Gastrocnemius medialis (tissue), 4 donors: ENCODE measurements at regions not wholly inside any gene's neighbourhood (a gene's known extent, or its start where the extent isn't known, plus 50 kb on each side); places are given as distances from the start of the nearest gene placed in this dataset.

Experiments
- ATAC-seq, 2 donors: fragments of 150-250 bp; one replicate each; pipeline ENCODE4 v1.9.1; 2016
- DNase-seq, 2 donors: peaks; one replicate each; pipeline ENCODE4 v3.0.0-alpha.2; 2019
- H3K27ac ChIP-seq, 4 donors: fragments of 200-600 bp; sonication (generic); 1 replicate in 1 of 4; 2 replicates in 3 of 4; pipeline ENCODE4 v1.5.1; 2016 to 2018; ENCODE audit warnings: mild to moderate bottlenecking in 2 of 4, moderate library complexity in 1 of 4
- H3K27me3 ChIP-seq, 3 donors: fragments of 200-600 bp; sonication (generic) in 2 of 3; 1 replicate in 1 of 3; 2 replicates in 2 of 3; pipeline versions ENCODE4 v1.5.1 to v1.6.0; 2016 to 2019; ENCODE audit warnings: mild to moderate bottlenecking in 1 of 3, moderate library complexity in 1 of 3
- H3K36me3 ChIP-seq, 2 donors: fragments of 200-600 bp; sonication (generic) in 1 of 2; one replicate each; pipeline ENCODE4 v1.5.1; 2017 to 2018
- H3K4me1 ChIP-seq, 2 donors: fragments of 200-600 bp; sonication (generic) in 1 of 2; one replicate each; pipeline ENCODE4 v1.5.1; 2016 to 2017; ENCODE audit warnings: mild to moderate bottlenecking in 2 of 2
- H3K4me3 ChIP-seq, 4 donors: fragments of 200-600 bp; sonication (generic) in 3 of 4; 1 replicate in 1 of 4; 2 replicates in 3 of 4; pipeline ENCODE4 v1.5.1; 2016 to 2019; ENCODE audit warnings: mild to moderate bottlenecking in 2 of 4
- H3K9me3 ChIP-seq, 3 donors: fragments of 200-600 bp; sonication (generic) in 2 of 3; 1 replicate in 1 of 3; 2 replicates in 2 of 3; pipeline ENCODE4 v1.5.1; 2016 to 2019
- POLR2A ChIP-seq, 2 donors: fragments of 450-650 bp; IDR thresholded peaks; one replicate each; pipeline ENCODE4 v1.6.1; 2017; ENCODE audit warnings: antibody characterized with exemption in 2 of 2, mild to moderate bottlenecking in 2 of 2, moderate library complexity in 2 of 2
- in situ Hi-C, 4 donors: fragments of 200-750 bp; cut with MboI; loops; one replicate each; pipeline versions ENCODE4 v1.15.0 to v1.8.0; 2017; ENCODE audit warnings: low sequenced_read_pairs in 4 of 4
- intact Hi-C: fragments of 100-400 bp; cut with DNase I; formaldehyde crosslinking; loops from one replicate; pipeline ENCODE4 v1.15.1; 2023; ENCODE audit warnings: low total_unique reads
- TF ChIP-seq, protein P1 (sequence below), 5 experiments: fragments of 450-650 bp in 3 of 5; fragments of 200-600 bp in 2 of 5; sonication (generic) in 2 of 5; IDR thresholded peaks in 4 of 5; conservative IDR thresholded peaks in 1 of 5; 1 replicate in 4 of 5; 2 replicates in 1 of 5; pipeline ENCODE4 v1.5.1; 2016 to 2019; ENCODE audit warnings: antibody characterized with exemption in 5 of 5, mild to moderate bottlenecking in 3 of 5, moderate library complexity in 3 of 5

GRCh38 chr14:44804391-44804790, 157.4 kb downstream of the KLHL28 start:
- ATAC-seq, result no peak
- no peaks in the 10 kb centered on the region for H3K27me3 ChIP-seq
- TF ChIP-seq, protein P1, sequence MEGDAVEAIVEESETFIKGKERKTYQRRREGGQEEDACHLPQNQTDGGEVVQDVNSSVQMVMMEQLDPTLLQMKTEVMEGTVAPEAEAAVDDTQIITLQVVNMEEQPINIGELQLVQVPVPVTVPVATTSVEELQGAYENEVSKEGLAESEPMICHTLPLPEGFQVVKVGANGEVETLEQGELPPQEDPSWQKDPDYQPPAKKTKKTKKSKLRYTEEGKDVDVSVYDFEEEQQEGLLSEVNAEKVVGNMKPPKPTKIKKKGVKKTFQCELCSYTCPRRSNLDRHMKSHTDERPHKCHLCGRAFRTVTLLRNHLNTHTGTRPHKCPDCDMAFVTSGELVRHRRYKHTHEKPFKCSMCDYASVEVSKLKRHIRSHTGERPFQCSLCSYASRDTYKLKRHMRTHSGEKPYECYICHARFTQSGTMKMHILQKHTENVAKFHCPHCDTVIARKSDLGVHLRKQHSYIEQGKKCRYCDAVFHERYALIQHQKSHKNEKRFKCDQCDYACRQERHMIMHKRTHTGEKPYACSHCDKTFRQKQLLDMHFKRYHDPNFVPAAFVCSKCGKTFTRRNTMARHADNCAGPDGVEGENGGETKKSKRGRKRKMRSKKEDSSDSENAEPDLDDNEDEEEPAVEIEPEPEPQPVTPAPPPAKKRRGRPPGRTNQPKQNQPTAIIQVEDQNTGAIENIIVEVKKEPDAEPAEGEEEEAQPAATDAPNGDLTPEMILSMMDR (IDR thresholded peaks at IDR 0.05 in 4 of 5, conservative IDR thresholded peaks at IDR 0.05 in 1 of 5), result no peak
- no peak for TF ChIP-seq POLR2A (IDR thresholded peaks at IDR 0.05)

DNA sequence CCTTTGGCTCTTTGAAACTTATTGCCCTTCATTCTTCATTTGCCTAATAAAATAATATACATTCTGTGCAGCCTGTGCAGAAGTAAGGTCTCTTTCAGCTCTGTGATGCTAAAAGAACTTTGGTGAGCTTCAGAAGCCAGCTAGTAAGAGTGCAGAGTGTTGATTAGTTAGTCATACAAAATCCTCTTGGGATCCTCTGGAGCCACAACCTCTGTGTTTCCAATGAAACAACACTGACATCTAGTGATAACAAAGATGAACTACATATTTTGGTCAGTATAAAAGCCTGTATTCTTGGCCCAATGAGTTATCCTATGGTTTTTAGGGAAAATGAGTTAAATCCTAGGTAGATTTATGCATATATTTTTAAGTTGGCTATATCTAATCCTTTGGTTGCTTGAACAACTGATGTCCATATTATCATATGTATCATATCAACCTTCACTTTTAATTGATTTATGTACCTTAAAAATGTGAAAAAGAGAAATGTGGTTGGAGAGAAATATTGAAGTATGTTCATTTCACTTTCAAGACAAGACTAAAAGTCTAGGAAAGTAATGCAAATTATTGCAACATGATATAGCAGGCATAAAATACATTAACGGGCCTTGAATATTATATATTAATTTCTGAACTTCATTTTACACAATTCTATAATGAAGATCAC, 158.4 kb downstream of the KLHL28 start:
- ATAC-seq, result peak in 1 of 2 donors; percentile 56
- no peak overlapping the region for H3K27ac ChIP-seq
- H3K36me3 ChIP-seq, result no peaks in the 10 kb centered on the region
- H3K4me1 ChIP-seq, result no peaks in the 10 kb centered on the region
- TF ChIP-seq, protein P1 (IDR thresholded peaks at IDR 0.05 in 4 of 5, conservative IDR thresholded peaks at IDR 0.05 in 1 of 5), result peak in 4 of 5 experiments; percentile 45 to 70 (median 56)
- TF ChIP-seq POLR2A (IDR thresholded peaks at IDR 0.05), result no peak
- DNase-seq, result no peak
- intact Hi-C loops, result no loop called here
- H3K27me3 ChIP-seq, result no peaks in the 10 kb centered on the region
- in situ Hi-C loops, result no loop called here
- H3K9me3 ChIP-seq, result no peaks in the 10 kb centered on the region
- H3K4me3 ChIP-seq, result no peak overlapping the region

More at GRCh38 chr14:44804391-44804790, 157.4 kb downstream of the KLHL28 start:
- Histone ChIP-seq H3K27ac (no peak overlapping the region), H3K4me1 (no peaks in the 10 kb centered on the region), H3K36me3 (no peaks in the 10 kb centered on the region), H3K9me3 (no peaks in the 10 kb centered on the region), H3K4me3 (no peak overlapping the region)
- in situ Hi-C loops (no loop called here), intact Hi-C loops (no loop called here)
- no peak for DNase-seq

DNA sequence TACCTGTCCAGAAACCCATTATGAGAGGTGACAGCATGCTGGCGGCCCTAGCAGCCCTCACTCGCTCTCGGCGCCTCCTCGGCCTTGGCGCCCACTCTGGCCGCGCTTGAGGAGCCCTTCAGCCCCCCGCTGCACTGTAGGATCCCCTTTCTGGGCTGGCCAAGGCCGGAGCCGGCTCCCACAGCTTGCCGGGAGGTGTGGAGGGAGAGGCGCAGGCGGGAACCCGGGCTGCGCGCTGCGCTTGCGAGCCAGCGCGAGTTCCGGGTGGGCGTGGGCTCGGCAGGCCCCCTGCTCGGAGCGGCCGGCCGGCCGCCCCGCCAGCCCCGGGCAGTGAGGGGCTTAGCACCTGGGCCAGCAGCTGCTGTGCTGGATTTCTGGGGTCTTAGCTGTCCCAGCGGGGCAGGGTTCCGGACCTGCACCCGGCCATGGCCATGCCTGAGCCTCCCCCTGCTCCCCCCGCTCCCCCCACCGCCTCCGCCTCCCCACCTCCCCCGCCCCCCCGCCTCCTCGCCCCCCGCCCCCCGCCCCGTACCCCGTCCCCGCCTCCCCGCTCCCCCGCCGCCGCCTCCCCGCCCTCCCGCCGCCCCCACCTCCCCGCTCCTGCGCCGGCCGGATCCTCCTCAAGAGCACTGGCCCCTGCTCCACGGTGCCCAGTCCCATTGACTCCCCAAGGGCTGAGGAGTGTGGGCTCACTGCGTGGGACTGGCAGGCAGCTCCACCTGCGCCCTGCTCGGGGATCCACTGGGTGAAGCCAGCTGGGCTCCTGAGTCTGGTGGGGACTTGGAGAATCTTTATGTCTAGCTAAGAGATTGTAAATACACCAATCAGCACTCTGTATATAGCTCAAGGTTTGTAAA, 163.1 kb downstream of the KLHL28 start:
- Histone ChIP-seq H3K27ac (no peak overlapping the region), H3K27me3 (no peaks in the 10 kb centered on the region), H3K36me3 (no peaks in the 10 kb centered on the region), H3K4me1 (no peaks in the 10 kb centered on the region), H3K4me3 (no peak overlapping the region), H3K9me3 (no peaks in the 10 kb centered on the region)
- DNase-seq (no peak), ATAC-seq (no peak)
- no peak for TF ChIP-seq POLR2A (IDR thresholded peaks at IDR 0.05)
- TF ChIP-seq, protein P1 (IDR thresholded peaks at IDR 0.05 in 4 of 5, conservative IDR thresholded peaks at IDR 0.05 in 1 of 5), result no peak
- in situ Hi-C loops (no loop called here), intact Hi-C loops (no loop called here)

DNA sequence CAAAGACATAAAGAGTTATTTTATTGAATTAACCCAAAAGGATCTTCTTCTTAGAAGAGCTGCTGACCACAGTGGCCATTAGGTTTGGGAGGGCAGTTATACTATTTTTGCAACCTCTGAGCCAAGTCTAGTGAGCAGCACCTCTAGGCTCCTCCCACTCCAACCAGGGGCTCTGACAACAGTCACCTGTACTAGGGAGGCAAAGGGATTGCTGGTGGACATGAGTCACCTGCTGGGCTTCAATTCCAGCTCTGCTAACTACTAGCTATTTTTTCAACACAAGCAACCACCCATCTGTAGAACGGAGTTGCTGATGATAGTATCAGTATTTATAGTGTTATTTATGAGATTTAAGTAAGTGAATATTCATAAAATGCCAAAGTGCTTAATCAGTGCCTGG, 166.0 kb downstream of the KLHL28 start:
- no peaks in the 10 kb centered on the region for H3K27me3 ChIP-seq
- no peaks in the 10 kb centered on the region for H3K9me3 ChIP-seq
- DNase-seq, result no peak
- no peak for ATAC-seq
- intact Hi-C loops (no loop called here), in situ Hi-C loops (no loop called here)
- no peak overlapping the region for H3K27ac ChIP-seq
- no peaks in the 10 kb centered on the region for H3K36me3 ChIP-seq
- no peak overlapping the region for H3K4me3 ChIP-seq
- no peaks in the 10 kb centered on the region for H3K4me1 ChIP-seq
- TF ChIP-seq POLR2A (IDR thresholded peaks at IDR 0.05), result no peak
- TF ChIP-seq, protein P1 (IDR thresholded peaks at IDR 0.05 in 4 of 5, conservative IDR thresholded peaks at IDR 0.05 in 1 of 5), result no peak
